ENCODE measurements at regions not wholly inside any gene's neighbourhood (a gene's known extent, or its start where the extent isn't known, plus 50 kb on each side); places are given as distances from the start of the nearest gene placed in this dataset.

- no peak for ATAC-seq
These were observed 202.5 kb upstream of the RAB4A start for GRCh38 chr1:229068270-229068987.

- no peak for ATAC-seq
These were observed 201.7 kb upstream of the RAB4A start for GRCh38 chr1:229069176-229069575.

GRCh38 chr1:229070168-229070567, 200.7 kb upstream of the RAB4A start:
- ATAC-seq = no peak

- no peak for ATAC-seq
These were observed 197.7 kb upstream of the RAB4A start for GRCh38 chr1:229073251-229073650.

- no peak for ATAC-seq
These were observed 195.7 kb upstream of the RAB4A start for GRCh38 chr1:229075217-229075616.

- no peak for ATAC-seq
These were observed 195.2 kb upstream of the RAB4A start for GRCh38 chr1:229075716-229076115.

- ATAC-seq = no peak
These were observed 194.7 kb upstream of the RAB4A start for GRCh38 chr1:229076195-229076594.

GRCh38 chr1:229079016-229079595, 191.8 kb upstream of the RAB4A start:
- no peak for ATAC-seq

- ATAC-seq = no peak
These were observed 190.6 kb upstream of the RAB4A start for GRCh38 chr1:229080361-229080760.

- ATAC-seq = no peak
These were observed 185.6 kb upstream of the RAB4A start for GRCh38 chr1:229085291-229085690.

- no peak for ATAC-seq
These were observed 184.8 kb upstream of the RAB4A start for GRCh38 chr1:229086091-229086490.

- no peak for ATAC-seq
These were observed 184.2 kb upstream of the RAB4A start for GRCh38 chr1:229086686-229087085.

GRCh38 chr1:229087339-229087738, 183.6 kb upstream of the RAB4A start:
- ATAC-seq = no peak

GRCh38 chr1:229087906-229088305, 183.0 kb upstream of the RAB4A start:
- no peak for ATAC-seq

- ATAC-seq = no peak
These were observed 182.2 kb upstream of the RAB4A start for GRCh38 chr1:229088711-229089110.

GRCh38 chr1:229089586-229090208, 181.2 kb upstream of the RAB4A start:
- ATAC-seq = no peak

GRCh38 chr1:229091721-229092136, 179.2 kb upstream of the RAB4A start:
- ATAC-seq = no peak

- no peak for ATAC-seq
These were observed 178.3 kb upstream of the RAB4A start for GRCh38 chr1:229092377-229093237.

- no peak for ATAC-seq
These were observed 177.7 kb upstream of the RAB4A start for GRCh38 chr1:229093238-229093540.

GRCh38 chr1:229093609-229094336, 177.1 kb upstream of the RAB4A start:
- ATAC-seq = no peak

- no peak for ATAC-seq
These were observed 176.2 kb upstream of the RAB4A start for GRCh38 chr1:229094476-229095311.

- no peak for ATAC-seq
These were observed 175.6 kb upstream of the RAB4A start for GRCh38 chr1:229095325-229095724.

Data from activated CD4-positive, CD25-positive, alpha-beta regulatory T cell treated with anti-CD3 and anti-CD28 coated beads, Interleukin-2, amount 50 U/mL, for 24 hours (primary cell).